HCT116 (cell line): ENCODE measurements at regions not wholly inside any gene's neighbourhood (a gene's known extent, or its start where the extent isn't known, plus 50 kb on each side); places are given as distances from the start of the nearest gene placed in this dataset.

Experiments
- ATAC-seq: fragments of 200-7000 bp; cut with Tn5 transposase; 2 replicates; pipeline ENCODE4 v1.9.1; 2020; ENCODE audit warnings: mild to moderate bottlenecking, moderate library complexity
- BruUV-seq: library from RNA; stranded (reverse); fragments of 400-500 nt; replicated peaks from 2 replicates; lab custom pipeline; 2021; lab: Mats Ljungman, UMichigan
- CTCF ChIA-PET: fragments of 300-600 bp; sonication (Branson Sonifier 250); formaldehyde crosslinking; loops from one replicate; lab custom pipeline; 2021; ENCODE audit warnings: antibody characterized with exemption; lab: Charles Lee
- POLR2A ChIA-PET: fragments of 300-600, 350-600 bp; sonication (Branson Sonifier 250); formaldehyde crosslinking; loops from one replicate; lab custom pipeline; 2021; ENCODE audit warnings: antibody characterized with exemption; lab: Charles Lee
- RAD21 ChIA-PET, 2 experiments: fragments of 300-600 bp; sonication (Branson Sonifier 250); formaldehyde crosslinking; loops; one replicate each; lab custom pipeline; 2023; ENCODE audit warnings: low total read pairs in 2 of 2; ENCODE audit not compliant: uncharacterized antibody in 2 of 2, unreplicated experiment in 2 of 2, low non-redundant PET in 1 of 2; lab: Charles Lee
- DNase-seq: peaks from one replicate; pipeline ENCODE4 v3.0.0-alpha.2; 2010; ENCODE audit warnings: low read depth, low spot score
- H2AFZ ChIP-seq: fragments of 200-600 bp; shearing (Covaris generic), sonication (generic); 2 replicates; pipeline ENCODE4 v1.6.1; 2017; ENCODE audit warnings: low read depth, mixed run types, mixed read lengths, antibody characterized with exemption, low read length; ENCODE audit not compliant: poor library complexity, severe bottlenecking
- H3K27ac ChIP-seq: 2 replicates; pipeline ENCODE4 v1.5.1; 2012; ENCODE audit warnings: low read depth, low read length
- H3K27me3 ChIP-seq: fragments of 200-600 bp; sonication (generic); 2 replicates; pipeline ENCODE4 v1.6.1; 2016; ENCODE audit warnings: mixed run types, low read length, mixed read lengths; ENCODE audit not compliant: insufficient read depth
- H3K36me3 ChIP-seq, 2 experiments: fragments of 200-500 bp in 1 of 2; fragments of 200-600 bp in 1 of 2; sonication (Bioruptor generic) in 1 of 2; sonication (generic) in 1 of 2; 2 replicates each; pipeline versions ENCODE4 v1.5.1 to v1.6.1; 2014 to 2016; ENCODE audit warnings: low read length in 2 of 2, inconsistent platforms in 1 of 2, mixed read lengths in 1 of 2, mixed run types in 1 of 2; ENCODE audit not compliant: insufficient read depth in 2 of 2, control insufficient read depth in 1 of 2
- H3K4me1 ChIP-seq, 2 experiments: fragments of 200-600 bp in 1 of 2; sonication (generic) in 1 of 2; 2 replicates each; pipeline versions ENCODE4 v1.5.1 to v1.6.1; 2012 to 2017; ENCODE audit warnings: low read length in 2 of 2, inconsistent platforms in 1 of 2, mild to moderate bottlenecking in 1 of 2, mixed read lengths in 1 of 2, mixed run types in 1 of 2, moderate library complexity in 1 of 2; ENCODE audit not compliant: insufficient read depth in 2 of 2, control insufficient read depth in 1 of 2
- H3K4me2 ChIP-seq: fragments of 200-600 bp; sonication (generic); 2 replicates; pipeline ENCODE4 v1.6.1; 2017; ENCODE audit warnings: mixed run types, low read length, mixed read lengths
- H3K4me3 ChIP-seq, 2 experiments: fragments of 200-600 bp in 1 of 2; sonication (generic) in 1 of 2; replicated peaks in 1 of 2; 2 replicates each; pipeline ENCODE4 v1.5.1; 2011 to 2016; ENCODE audit warnings: low read length in 2 of 2, control low read depth in 1 of 2, low read depth in 1 of 2, mild to moderate bottlenecking in 1 of 2, mixed read lengths in 1 of 2, mixed run types in 1 of 2
- H3K79me2 ChIP-seq: fragments of 200-600 bp; sonication (generic); 2 replicates; pipeline ENCODE4 v1.6.1; 2017; ENCODE audit warnings: mild to moderate bottlenecking, mixed run types, low read length, moderate library complexity, mixed read lengths; ENCODE audit not compliant: insufficient read depth
- H3K9ac ChIP-seq: fragments of 200-600 bp; sonication (generic); 2 replicates; pipeline ENCODE4 v1.6.1; 2016; ENCODE audit warnings: low read length, mixed read lengths
- H3K9me2 ChIP-seq: fragments of 200-600 bp; sonication (generic), shearing (Covaris generic); 2 replicates; pipeline ENCODE4 v1.6.1; 2017; ENCODE audit warnings: mixed run types, mild to moderate bottlenecking, moderate library complexity; ENCODE audit not compliant: insufficient read depth
- H3K9me3 ChIP-seq, 2 experiments: fragments of 200-500 bp in 1 of 2; fragments of 200-600 bp in 1 of 2; sonication (Bioruptor generic) in 1 of 2; sonication (generic) in 1 of 2; 2 replicates each; pipeline ENCODE4 v1.6.1; 2014 to 2017; ENCODE audit warnings: low read length in 2 of 2, mixed read lengths in 2 of 2, inconsistent platforms in 1 of 2, low read depth in 1 of 2, mild to moderate bottlenecking in 1 of 2, mixed run types in 1 of 2, moderate library complexity in 1 of 2; ENCODE audit not compliant: control insufficient read depth in 1 of 2, insufficient read depth in 1 of 2
- H4K20me1 ChIP-seq: fragments of 200-600 bp; sonication (generic), shearing (Covaris generic); 2 replicates; pipeline ENCODE4 v1.6.1; 2017; ENCODE audit warnings: mixed run types, mild to moderate bottlenecking, moderate library complexity; ENCODE audit not compliant: insufficient read depth
- CBX3 ChIP-seq: IDR thresholded peaks from 2 replicates; pipeline ENCODE4 v1.6.1; 2012; ENCODE audit warnings: low read depth
- CEBPB ChIP-seq: IDR thresholded peaks from 2 replicates; pipeline ENCODE4 v1.6.1; 2012; ENCODE audit warnings: low read depth
- EGR1 ChIP-seq: IDR thresholded peaks from 2 replicates; pipeline ENCODE4 v1.6.1; 2012; ENCODE audit warnings: low read depth
- ELF1 ChIP-seq: IDR thresholded peaks from 2 replicates; pipeline ENCODE4 v1.6.1; 2012; ENCODE audit warnings: low read depth, borderline replicate concordance
- EZH2 ChIP-seq: fragments of 200-600 bp; sonication (generic); IDR thresholded peaks from 2 replicates; pipeline ENCODE4 v1.6.1; 2017; ENCODE audit warnings: antibody characterized with exemption, mixed run types
- FOSL1 ChIP-seq: IDR thresholded peaks from 2 replicates; pipeline ENCODE4 v1.6.1; 2012; ENCODE audit warnings: low read depth
- JUND ChIP-seq: IDR thresholded peaks from 2 replicates; pipeline ENCODE4 v1.6.1; 2012
- POLR2A ChIP-seq: IDR thresholded peaks from 2 replicates; pipeline ENCODE4 v1.7.0; 2011; ENCODE audit warnings: borderline replicate concordance; ENCODE audit not compliant: insufficient read depth, insufficient read length; ENCODE audit errors: extremely low read depth
- POLR2AphosphoS5 ChIP-seq: IDR thresholded peaks from 2 replicates; pipeline ENCODE4 v1.6.1; 2011; ENCODE audit warnings: mild to moderate bottlenecking, low read depth, low read length, moderate library complexity
- RAD21 ChIP-seq: IDR thresholded peaks from 2 replicates; pipeline ENCODE4 v1.6.1; 2012; ENCODE audit warnings: low read depth, mild to moderate bottlenecking
- SIN3A ChIP-seq: IDR thresholded peaks from 2 replicates; pipeline ENCODE4 v1.6.1; 2012; ENCODE audit warnings: low read depth
- SP1 ChIP-seq: IDR thresholded peaks from 2 replicates; pipeline ENCODE4 v1.6.1; 2012; ENCODE audit warnings: low read depth
- SRF ChIP-seq: IDR thresholded peaks from 2 replicates; pipeline ENCODE4 v1.6.1; 2012; ENCODE audit warnings: low read depth
- TCF7L2 ChIP-seq: IDR thresholded peaks from 2 replicates; pipeline ENCODE4 v1.7.0; 2011; ENCODE audit warnings: borderline replicate concordance, inconsistent platforms; ENCODE audit not compliant: insufficient read depth, insufficient read length; ENCODE audit errors: extremely low read depth
- YY1 ChIP-seq: IDR thresholded peaks from 2 replicates; pipeline ENCODE4 v1.6.1; 2011; ENCODE audit warnings: low read length, low read depth, moderate library complexity, mild to moderate bottlenecking; ENCODE audit not compliant: insufficient replicate concordance; ENCODE audit errors: extremely low read depth
- ZFX ChIP-seq: fragments of 450-650 bp; IDR thresholded peaks from 2 replicates; pipeline ENCODE4 v1.6.1; 2017
- intact Hi-C: fragments of 100-400 bp; cut with micrococcal nuclease; formaldehyde crosslinking; loops from 2 replicates; pipeline ENCODE4 v1.10.0; 2022
- TF ChIP-seq, protein P1 (sequence below): IDR thresholded peaks from 2 replicates; pipeline ENCODE4 v1.6.1; 2011; ENCODE audit warnings: mild to moderate bottlenecking, low read length, moderate library complexity; ENCODE audit not compliant: insufficient replicate concordance; ENCODE audit errors: extremely low read depth
- TF ChIP-seq, protein P2 (sequence below): IDR thresholded peaks from 2 replicates; pipeline ENCODE4 v1.6.1; 2012; ENCODE audit warnings: low read depth
- TF ChIP-seq, protein P3 (sequence below), 3 experiments: fragments of 200-600 bp in 1 of 3; sonication (generic) in 1 of 3; IDR thresholded peaks in 2 of 3; conservative IDR thresholded peaks in 1 of 3; 2 replicates each; pipeline ENCODE4 v1.5.1; 2012 to 2017; ENCODE audit warnings: low read depth in 2 of 3, low read length in 2 of 3, antibody characterized with exemption in 1 of 3, borderline replicate concordance in 1 of 3, control low read depth in 1 of 3, mild to moderate bottlenecking in 1 of 3, mixed read lengths in 1 of 3, mixed run types in 1 of 3, moderate library complexity in 1 of 3; ENCODE audit not compliant: insufficient read depth in 1 of 3

DNA sequence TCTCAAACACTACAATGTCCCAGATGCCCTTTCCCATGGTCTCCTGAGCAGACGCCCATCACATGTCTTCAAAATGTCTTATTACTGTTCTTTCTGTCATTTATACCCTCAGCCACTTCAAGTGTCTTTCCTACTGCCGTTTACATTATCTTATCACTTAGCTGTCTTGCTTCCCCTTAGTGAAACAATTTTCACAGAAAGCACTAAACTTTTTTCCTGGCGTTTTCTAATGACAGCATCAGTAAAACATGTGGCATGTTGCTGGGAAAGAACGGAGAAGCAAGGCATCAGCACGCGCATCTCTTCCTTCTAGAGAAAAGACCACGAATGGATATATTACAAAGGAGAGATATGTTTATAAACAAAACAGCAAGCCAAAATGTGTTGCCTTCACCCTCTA is 189.7 kb upstream of the SLIT2 start:
- ChIA-PET POLR2A (no interaction called here), RAD21 (no interaction called here), CTCF (no interaction called here)
- Histone ChIP-seq H4K20me1 (no peaks in the 10 kb centered on the region), H3K4me3 (no peak overlapping the region), H3K4me2 (no peak overlapping the region), H3K4me1 (no peaks in the 10 kb centered on the region), H2AFZ (no peak overlapping the region), H3K9ac (no peak overlapping the region), H3K27me3 (no peaks in the 10 kb centered on the region), H3K36me3 (no peaks in the 10 kb centered on the region), H3K9me3 (no peaks in the 10 kb centered on the region), H3K27ac (no peak overlapping the region), H3K79me2 (no peaks in the 10 kb centered on the region), H3K9me2 (no peaks in the 10 kb centered on the region)
- TF ChIP-seq SRF (no peak), POLR2A (no peak), CEBPB (no peak), SIN3A (no peak), JUND (no peak), POLR2AphosphoS5 (no peak), SP1 (no peak), TCF7L2 (no peak), EZH2 (no peak), FOSL1 (no peak), EGR1 (no peak), ZFX (no peak), CBX3 (no peak), RAD21 (no peak), ELF1 (no peak), YY1 (no peak)
- TF ChIP-seq, protein P1, sequence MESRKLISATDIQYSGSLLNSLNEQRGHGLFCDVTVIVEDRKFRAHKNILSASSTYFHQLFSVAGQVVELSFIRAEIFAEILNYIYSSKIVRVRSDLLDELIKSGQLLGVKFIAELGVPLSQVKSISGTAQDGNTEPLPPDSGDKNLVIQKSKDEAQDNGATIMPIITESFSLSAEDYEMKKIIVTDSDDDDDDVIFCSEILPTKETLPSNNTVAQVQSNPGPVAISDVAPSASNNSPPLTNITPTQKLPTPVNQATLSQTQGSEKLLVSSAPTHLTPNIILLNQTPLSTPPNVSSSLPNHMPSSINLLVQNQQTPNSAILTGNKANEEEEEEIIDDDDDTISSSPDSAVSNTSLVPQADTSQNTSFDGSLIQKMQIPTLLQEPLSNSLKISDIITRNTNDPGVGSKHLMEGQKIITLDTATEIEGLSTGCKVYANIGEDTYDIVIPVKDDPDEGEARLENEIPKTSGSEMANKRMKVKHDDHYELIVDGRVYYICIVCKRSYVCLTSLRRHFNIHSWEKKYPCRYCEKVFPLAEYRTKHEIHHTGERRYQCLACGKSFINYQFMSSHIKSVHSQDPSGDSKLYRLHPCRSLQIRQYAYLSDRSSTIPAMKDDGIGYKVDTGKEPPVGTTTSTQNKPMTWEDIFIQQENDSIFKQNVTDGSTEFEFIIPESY = no peak
- TF ChIP-seq, protein P2, sequence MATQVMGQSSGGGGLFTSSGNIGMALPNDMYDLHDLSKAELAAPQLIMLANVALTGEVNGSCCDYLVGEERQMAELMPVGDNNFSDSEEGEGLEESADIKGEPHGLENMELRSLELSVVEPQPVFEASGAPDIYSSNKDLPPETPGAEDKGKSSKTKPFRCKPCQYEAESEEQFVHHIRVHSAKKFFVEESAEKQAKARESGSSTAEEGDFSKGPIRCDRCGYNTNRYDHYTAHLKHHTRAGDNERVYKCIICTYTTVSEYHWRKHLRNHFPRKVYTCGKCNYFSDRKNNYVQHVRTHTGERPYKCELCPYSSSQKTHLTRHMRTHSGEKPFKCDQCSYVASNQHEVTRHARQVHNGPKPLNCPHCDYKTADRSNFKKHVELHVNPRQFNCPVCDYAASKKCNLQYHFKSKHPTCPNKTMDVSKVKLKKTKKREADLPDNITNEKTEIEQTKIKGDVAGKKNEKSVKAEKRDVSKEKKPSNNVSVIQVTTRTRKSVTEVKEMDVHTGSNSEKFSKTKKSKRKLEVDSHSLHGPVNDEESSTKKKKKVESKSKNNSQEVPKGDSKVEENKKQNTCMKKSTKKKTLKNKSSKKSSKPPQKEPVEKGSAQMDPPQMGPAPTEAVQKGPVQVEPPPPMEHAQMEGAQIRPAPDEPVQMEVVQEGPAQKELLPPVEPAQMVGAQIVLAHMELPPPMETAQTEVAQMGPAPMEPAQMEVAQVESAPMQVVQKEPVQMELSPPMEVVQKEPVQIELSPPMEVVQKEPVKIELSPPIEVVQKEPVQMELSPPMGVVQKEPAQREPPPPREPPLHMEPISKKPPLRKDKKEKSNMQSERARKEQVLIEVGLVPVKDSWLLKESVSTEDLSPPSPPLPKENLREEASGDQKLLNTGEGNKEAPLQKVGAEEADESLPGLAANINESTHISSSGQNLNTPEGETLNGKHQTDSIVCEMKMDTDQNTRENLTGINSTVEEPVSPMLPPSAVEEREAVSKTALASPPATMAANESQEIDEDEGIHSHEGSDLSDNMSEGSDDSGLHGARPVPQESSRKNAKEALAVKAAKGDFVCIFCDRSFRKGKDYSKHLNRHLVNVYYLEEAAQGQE = no peak
- TF ChIP-seq, protein P3, sequence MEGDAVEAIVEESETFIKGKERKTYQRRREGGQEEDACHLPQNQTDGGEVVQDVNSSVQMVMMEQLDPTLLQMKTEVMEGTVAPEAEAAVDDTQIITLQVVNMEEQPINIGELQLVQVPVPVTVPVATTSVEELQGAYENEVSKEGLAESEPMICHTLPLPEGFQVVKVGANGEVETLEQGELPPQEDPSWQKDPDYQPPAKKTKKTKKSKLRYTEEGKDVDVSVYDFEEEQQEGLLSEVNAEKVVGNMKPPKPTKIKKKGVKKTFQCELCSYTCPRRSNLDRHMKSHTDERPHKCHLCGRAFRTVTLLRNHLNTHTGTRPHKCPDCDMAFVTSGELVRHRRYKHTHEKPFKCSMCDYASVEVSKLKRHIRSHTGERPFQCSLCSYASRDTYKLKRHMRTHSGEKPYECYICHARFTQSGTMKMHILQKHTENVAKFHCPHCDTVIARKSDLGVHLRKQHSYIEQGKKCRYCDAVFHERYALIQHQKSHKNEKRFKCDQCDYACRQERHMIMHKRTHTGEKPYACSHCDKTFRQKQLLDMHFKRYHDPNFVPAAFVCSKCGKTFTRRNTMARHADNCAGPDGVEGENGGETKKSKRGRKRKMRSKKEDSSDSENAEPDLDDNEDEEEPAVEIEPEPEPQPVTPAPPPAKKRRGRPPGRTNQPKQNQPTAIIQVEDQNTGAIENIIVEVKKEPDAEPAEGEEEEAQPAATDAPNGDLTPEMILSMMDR (IDR thresholded peaks at IDR 0.05 in 2 of 3, conservative IDR thresholded peaks at IDR 0.05 in 1 of 3; ENCODE audit: borderline replicate concordance in 1 of 3, insufficient read depth in 1 of 3, low read depth in 2 of 3, low read length in 2 of 3) = no peak
- intact Hi-C loops = no loop called here
- BruUV-seq = no TSS peak
- ATAC-seq (no peak), DNase-seq (no peak)
